Lower lobe of right lung (tissue), 2 donors: ENCODE measurements at regions not wholly inside any gene's neighbourhood (a gene's known extent, or its start where the extent isn't known, plus 50 kb on each side); places are given as distances from the start of the nearest gene placed in this dataset.

Experiments used
- ATAC-seq, 2 donors: fragments of 200-7000 bp; cut with Tn5 transposase; one replicate each; pipeline ENCODE4 v1.9.1; 2020 to 2022; ENCODE audit warnings: mild to moderate bottlenecking in 2 of 2, moderate library complexity in 2 of 2
- DNase-seq: peaks from one replicate; pipeline ENCODE4 v3.0.0-alpha.2; 2020
- H3K27ac ChIP-seq: fragments of 200-600 bp; one replicate; pipeline ENCODE4 v1.8.0; 2022
- H3K27me3 ChIP-seq: fragments of 200-600 bp; one replicate; pipeline ENCODE4 v1.8.0; 2022; ENCODE audit warnings: low read depth
- H3K36me3 ChIP-seq: fragments of 200-600 bp; one replicate; pipeline ENCODE4 v1.8.0; 2022; ENCODE audit warnings: mild to moderate bottlenecking
- H3K4me1 ChIP-seq: fragments of 200-600 bp; one replicate; pipeline ENCODE4 v1.8.0; 2022
- H3K4me3 ChIP-seq: fragments of 200-600 bp; one replicate; pipeline ENCODE4 v1.8.0; 2022; ENCODE audit warnings: mild to moderate bottlenecking
- H3K9me3 ChIP-seq: fragments of 200-600 bp; one replicate; pipeline ENCODE4 v1.8.0; 2022
- CTCF ChIP-seq: fragments of 200-600 bp; IDR thresholded peaks from one replicate; pipeline ENCODE4 v1.8.0; 2022; ENCODE audit warnings: antibody characterized with exemption, mild to moderate bottlenecking
- intact Hi-C: fragments of 100-400 bp; cut with DNase I; formaldehyde crosslinking; loops from one replicate; pipeline ENCODE4 v1.11.0; 2022
- donor health status: DM: no; HTN: yes; CAD: no; lungs with severe emphysema.

- no peaks in the 10 kb centered on the region for H3K36me3 ChIP-seq
- intact Hi-C loops: no loop called here
- no peak for TF ChIP-seq CTCF
- H3K27me3 ChIP-seq: peaks cover 1% of the 10 kb centered on the region
- H3K9me3 ChIP-seq: no peaks in the 10 kb centered on the region
- ATAC-seq (no peak), DNase-seq (no peak)
- no peak overlapping the region for H3K4me3 ChIP-seq
- no peaks in the 10 kb centered on the region for H3K4me1 ChIP-seq
- no peak overlapping the region for H3K27ac ChIP-seq
Measured at GRCh38 chr16:80171199-80171598, 369.6 kb upstream of the DYNLRB2 start.

DNA sequence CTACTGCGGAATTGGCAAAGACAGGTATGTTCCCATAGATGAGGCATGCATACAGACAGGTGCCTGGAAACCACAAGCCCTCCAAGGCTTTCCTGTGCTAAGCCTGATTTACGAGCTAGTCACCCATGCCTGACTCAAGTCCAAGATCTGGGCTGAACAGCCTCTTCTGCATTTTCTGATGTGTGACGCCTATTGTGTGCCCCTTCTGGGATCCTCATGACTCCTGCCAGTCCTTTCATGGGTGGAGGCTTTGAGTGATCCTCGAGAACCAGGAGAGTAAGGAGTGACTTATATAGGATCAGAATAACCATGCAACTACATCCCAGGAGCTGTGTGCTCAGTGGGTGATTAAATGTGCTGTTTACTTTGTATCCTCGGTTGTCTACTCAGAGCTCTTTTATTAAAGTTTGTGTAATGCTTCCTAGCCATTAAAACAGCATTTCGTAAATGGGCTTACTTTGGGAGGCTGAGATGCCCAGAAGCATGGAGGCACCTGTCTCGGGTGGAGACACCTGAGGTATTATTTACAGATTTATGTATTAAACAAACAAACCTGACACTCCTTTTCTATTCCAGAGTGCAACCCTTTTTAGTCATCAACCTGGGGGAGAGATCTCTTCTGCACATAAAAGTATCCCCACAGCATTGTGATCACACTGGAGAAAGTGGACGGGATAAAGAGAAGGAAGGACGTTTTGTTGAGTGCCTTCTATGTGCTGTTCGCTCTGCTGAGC is 373.0 kb upstream of the DYNLRB2 start:
- Histone ChIP-seq H3K4me1 (no peaks in the 10 kb centered on the region), H3K27ac (no peak overlapping the region), H3K9me3 (no peaks in the 10 kb centered on the region), H3K27me3 (peaks cover 5% of the 10 kb centered on the region), H3K36me3 (no peaks in the 10 kb centered on the region), H3K4me3 (no peak overlapping the region)
- no peak for DNase-seq
- TF ChIP-seq CTCF: no peak
- ATAC-seq: no peak
- intact Hi-C loops: no loop called here

GRCh38 chr16:80166082-80166481 is 374.7 kb upstream of the DYNLRB2 start:
- no peaks in the 10 kb centered on the region for H3K9me3 ChIP-seq

DNA sequence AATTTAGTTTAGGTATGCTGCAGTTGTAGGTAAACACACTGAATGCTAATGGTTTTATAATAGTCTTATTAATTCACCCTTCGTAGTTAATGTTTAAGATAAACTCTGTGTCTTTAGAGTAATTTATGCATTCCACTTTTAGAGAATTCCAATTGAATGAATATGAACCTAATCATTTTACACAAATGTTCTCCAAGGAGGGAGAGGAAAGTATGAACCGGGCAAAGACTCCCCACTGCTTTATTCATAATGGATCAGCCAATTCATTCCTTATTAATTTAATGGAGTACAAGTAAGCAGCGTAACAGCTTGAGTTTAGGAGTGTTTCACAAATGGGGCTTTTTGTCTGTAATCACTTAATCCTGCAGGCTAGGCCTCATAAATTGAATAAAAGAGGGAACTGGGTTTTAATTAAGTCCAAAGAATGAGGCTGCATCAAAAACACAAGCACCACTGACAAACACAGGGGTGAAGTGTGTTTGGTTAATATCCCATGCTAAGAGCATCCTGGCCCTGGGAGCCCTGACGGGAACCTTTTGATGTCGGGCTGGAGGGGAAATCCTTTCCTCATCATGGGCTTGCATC is 375.7 kb upstream of the DYNLRB2 start:
- no peak for DNase-seq
- H3K27me3 ChIP-seq: peaks cover 5% of the 10 kb centered on the region
- no peaks in the 10 kb centered on the region for H3K9me3 ChIP-seq
- no peak for TF ChIP-seq CTCF
- H3K4me3 ChIP-seq: no peak overlapping the region
- no peaks in the 10 kb centered on the region for H3K4me1 ChIP-seq
- H3K27ac ChIP-seq: no peak overlapping the region
- no peak for ATAC-seq
- no peaks in the 10 kb centered on the region for H3K36me3 ChIP-seq
- intact Hi-C loops: no loop called here

More at GRCh38 chr16:80166082-80166481, 374.7 kb upstream of the DYNLRB2 start:
- TF ChIP-seq CTCF: no peak
- no peak overlapping the region for H3K4me3 ChIP-seq
- no peak overlapping the region for H3K27ac ChIP-seq
- intact Hi-C loops: no loop called here
- DNase-seq: no peak
- no peaks in the 10 kb centered on the region for H3K36me3 ChIP-seq
- no peak for ATAC-seq
- no peaks in the 10 kb centered on the region for H3K4me1 ChIP-seq
- H3K27me3 ChIP-seq: peaks cover 5% of the 10 kb centered on the region

GRCh38 chr16:80163339-80163738 is 377.5 kb upstream of the DYNLRB2 start:
- Histone ChIP-seq H3K27ac (no peak overlapping the region), H3K27me3 (peaks cover 5% of the 10 kb centered on the region), H3K4me3 (no peak overlapping the region), H3K36me3 (no peaks in the 10 kb centered on the region), H3K4me1 (no peaks in the 10 kb centered on the region), H3K9me3 (no peaks in the 10 kb centered on the region)
- TF ChIP-seq CTCF: no peak
- no peak for DNase-seq
- intact Hi-C loops: no loop called here
- ATAC-seq: no peak
